ENCODE measurements at regions not wholly inside any gene's neighbourhood (a gene's known extent, or its start where the extent isn't known, plus 50 kb on each side); places are given as distances from the start of the nearest gene placed in this dataset.
"Not testable (repeated sequence)": the region's sequence is repeated elsewhere in the genome, so short reads cannot be mapped to it uniquely, and the experiment has no call there.

- in situ Hi-C loops (cut with MboI; ENCODE audit: low sequenced_read_pairs); DNase-seq (ENCODE audit: low spot score in 2 of 2); H3K27me3 ChIP-seq (ENCODE audit: low read depth); H3K36me3 ChIP-seq (replicated peaks); H3K9me3 ChIP-seq; H3K4me3 ChIP-seq: not testable (repeated sequence)
- H3K4me1 ChIP-seq, result peaks cover 14% of the 10 kb centered on the region
Observed at GRCh38 chr15:60295901-60296300, 101.9 kb downstream of the ANXA2 start.

DNA sequence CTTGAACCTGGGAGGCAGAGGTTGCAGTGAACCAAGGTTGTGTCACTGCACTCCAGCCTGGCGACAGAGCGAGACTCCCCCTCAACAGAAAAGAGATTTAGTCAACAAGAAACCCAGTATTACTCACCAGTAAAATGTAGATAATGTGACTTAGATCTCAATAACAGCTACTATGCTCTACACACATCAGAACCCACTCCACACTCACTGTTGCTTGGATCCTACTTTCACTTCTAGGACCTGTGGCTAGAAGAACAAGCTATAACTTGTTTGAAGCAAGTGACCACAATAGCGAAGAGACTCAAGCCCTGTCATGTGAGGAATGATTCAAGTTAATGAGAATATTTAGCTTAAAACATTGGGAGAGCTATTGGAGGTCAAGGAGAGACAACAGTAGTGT is 100.7 kb downstream of the ANXA2 start:
- in situ Hi-C loops (cut with MboI; ENCODE audit: low sequenced_read_pairs), result no loop called here
- Histone ChIP-seq H3K9me3 (peaks cover 2% of the 10 kb centered on the region; the same call in 1 of the 2 replicates), H3K36me3 (replicated peaks) (no peaks in the 10 kb centered on the region), H3K4me3 (no peak overlapping the region), H3K4me1 (peaks cover 14% of the 10 kb centered on the region), H3K27me3 (ENCODE audit: low read depth) (no peaks in the 10 kb centered on the region)
- no peak for DNase-seq (ENCODE audit: low spot score in 2 of 2)

Data from HAP-1 (cell line).